ENCODE measurements at regions not wholly inside any gene's neighbourhood (a gene's known extent, or its start where the extent isn't known, plus 50 kb on each side); places are given as distances from the start of the nearest gene placed in this dataset.
A peak's percentile ranks its signal among the peaks of the same experiment; 100 is the strongest.
"Not testable (repeated sequence)": the region's sequence is repeated elsewhere in the genome, so short reads cannot be mapped to it uniquely, and the experiment has no call there.

- peak; percentile 64 for ATAC-seq
Measured at GRCh38 chr7:113710310-113711096, 208.3 kb downstream of the PPP1R3A start.

- ATAC-seq = no peak
Measured at GRCh38 chr7:113705439-113705838, 213.4 kb downstream of the PPP1R3A start.

GRCh38 chr7:113698556-113699220 lies 220.1 kb downstream of the PPP1R3A start:
- no peak for ATAC-seq

DNA sequence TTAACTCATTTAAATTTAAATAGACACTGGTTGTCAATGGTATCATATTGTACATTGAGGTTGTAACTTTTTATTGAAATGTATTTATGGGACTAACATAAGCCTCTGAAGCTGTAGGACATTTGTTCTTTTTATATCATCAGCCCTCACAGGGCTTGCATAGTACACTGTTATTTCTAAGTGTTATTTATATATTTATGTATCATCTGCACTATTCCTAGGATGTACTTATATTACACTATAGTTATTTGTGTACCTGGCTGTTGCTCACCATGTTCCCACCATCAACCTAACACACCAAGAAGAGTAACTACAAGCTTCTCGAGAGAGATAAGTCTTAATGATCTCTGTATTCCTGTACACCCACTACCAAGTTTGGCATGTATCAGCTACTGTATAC lies 224.7 kb downstream of the PPP1R3A start:
- no peak for ATAC-seq

DNA sequence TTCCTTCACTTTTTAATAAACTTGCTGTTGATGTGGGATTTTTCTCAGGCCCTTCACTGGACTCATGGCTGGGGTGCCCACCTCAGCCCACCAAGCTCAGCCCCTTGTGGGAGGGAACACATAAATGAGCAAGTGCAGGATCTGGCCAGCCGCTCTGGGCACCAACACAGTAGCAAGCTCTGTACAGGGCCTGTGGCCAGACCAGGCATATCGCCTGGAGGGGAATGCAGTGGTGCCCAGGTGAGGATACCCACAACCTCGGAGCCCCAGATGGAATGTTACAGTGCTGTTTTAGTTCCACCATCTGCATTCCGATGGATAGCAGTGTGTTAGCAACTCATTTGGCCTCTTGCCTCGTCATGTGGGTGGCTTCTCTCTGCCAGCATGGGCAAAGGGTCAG lies 234.6 kb downstream of the PPP1R3A start:
- no peak for ATAC-seq

- no peak for ATAC-seq
Measured at GRCh38 chr7:113677811-113678210, 241.0 kb downstream of the PPP1R3A start.

GRCh38 chr7:113664867-113665266 lies 253.9 kb downstream of the PPP1R3A start:
- no peak for ATAC-seq

DNA sequence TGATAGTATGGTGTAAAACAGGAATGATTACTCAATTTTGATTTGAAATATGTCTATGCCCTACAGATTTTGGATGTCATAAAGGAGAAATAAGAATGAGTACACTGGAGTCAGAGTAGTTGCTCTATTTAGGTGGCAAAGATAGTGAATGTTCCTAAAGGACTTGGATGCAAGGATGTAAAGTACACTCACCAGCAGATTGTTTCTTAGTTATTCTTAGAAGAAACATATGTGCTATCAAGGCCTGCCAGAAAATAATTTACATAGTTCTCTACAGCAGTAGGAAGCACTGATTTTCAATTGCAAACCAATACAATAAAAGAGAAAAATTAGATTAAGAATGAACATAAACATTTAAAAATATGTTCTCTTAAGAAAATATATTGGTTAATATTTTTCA lies 259.4 kb downstream of the PPP1R3A start:
- ATAC-seq = no peak

GRCh38 chr7:113657603-113658002 lies 261.2 kb downstream of the PPP1R3A start:
- ATAC-seq = no peak

GRCh38 chr7:113652501-113652900 lies 266.3 kb downstream of the PPP1R3A start:
- peak; percentile 56 for ATAC-seq

GRCh38 chr7:113649556-113649955 lies 269.3 kb downstream of the PPP1R3A start:
- no peak for ATAC-seq

GRCh38 chr7:113639221-113639620 lies 279.6 kb downstream of the PPP1R3A start:
- no peak for ATAC-seq

DNA sequence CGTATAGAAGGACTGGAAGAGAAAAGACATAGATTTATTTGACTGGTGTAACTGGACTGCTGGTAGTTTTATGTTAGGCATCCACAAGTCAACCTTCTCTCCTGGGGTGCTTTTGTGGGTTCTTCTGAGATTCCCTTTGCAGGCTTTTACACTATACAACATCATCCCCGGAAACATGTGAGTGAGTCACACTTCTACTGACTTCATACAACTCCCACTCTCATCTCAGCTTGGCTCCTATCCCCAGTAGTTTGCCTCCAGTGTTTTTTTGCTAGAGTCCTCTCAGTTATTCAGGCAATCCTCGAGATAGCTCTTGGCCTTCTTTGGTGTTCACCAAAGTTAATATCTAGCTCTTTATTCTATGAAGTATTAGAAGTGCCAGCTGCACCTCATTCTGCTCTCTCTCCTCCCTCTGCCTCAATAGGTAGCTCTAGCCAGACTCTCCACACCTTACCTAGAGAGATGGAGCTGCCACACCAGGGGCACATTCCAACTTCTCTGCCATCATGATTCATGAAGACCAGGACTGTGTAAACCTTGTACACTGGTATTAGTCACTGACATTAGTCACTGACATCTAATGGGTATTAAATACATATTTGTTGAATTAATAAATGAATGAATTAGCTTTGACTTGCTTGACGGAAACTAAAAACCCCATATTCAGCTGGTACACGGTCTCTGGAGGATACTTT lies 281.9 kb downstream of the PPP1R3A start:
- ATAC-seq = peak; percentile 100

GRCh38 chr7:113635492-113635891 lies 283.3 kb downstream of the PPP1R3A start:
- no peak for ATAC-seq

DNA sequence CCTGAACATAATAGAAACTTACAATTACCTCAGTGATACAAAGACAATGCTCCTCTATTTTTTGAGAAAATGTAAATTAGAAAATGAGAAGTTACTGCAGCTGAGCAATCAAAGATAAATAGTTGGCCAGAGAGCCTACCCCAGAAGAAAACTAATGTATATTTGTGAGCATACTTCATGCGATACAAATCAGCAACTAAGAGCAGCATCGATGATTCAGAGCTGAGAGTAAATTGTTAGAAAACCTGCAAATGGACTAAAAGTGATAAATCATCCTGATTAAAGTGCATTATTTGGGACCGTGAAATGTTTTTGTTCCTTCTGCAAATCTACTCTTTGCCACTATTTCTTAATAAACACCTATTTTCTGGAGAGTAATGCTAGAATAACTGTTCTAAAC lies 285.7 kb downstream of the PPP1R3A start:
- ATAC-seq = no peak

- peak; percentile 33 for ATAC-seq
Measured at GRCh38 chr7:113628948-113629847, 289.6 kb downstream of the PPP1R3A start.

DNA sequence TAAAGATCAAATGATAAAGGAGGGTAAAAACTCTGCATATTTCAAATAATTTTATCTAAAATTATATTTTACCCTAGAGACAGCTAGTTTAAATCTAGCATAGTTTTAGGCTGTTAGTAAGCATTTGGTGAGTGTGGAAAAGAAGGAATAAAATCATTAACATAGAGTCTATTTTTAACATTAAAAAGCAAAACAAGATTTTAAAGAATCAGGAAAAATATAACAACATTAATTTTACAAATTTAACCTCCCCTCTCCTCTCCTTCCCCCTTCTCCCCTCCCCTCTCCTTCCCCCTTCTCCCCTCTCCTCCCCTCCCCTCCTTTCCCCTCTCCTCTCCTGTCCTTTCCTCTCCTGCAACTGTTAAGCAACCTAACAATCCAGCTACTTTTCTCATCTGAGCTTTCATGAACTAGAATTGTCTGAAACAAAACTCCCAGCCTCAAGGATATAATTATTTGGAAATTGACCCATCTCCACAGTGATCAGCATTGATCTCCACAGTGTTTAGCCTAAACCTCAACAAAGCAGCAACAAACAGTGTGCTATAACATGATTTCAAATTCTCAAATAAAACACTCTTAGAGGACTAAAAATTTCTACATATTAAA lies 293.2 kb downstream of the PPP1R3A start:
- ATAC-seq = no peak

- ATAC-seq = no peak
Measured at GRCh38 chr7:113622796-113623195, 296.0 kb downstream of the PPP1R3A start.

GRCh38 chr7:113610572-113610971 lies 308.2 kb downstream of the PPP1R3A start:
- no peak for ATAC-seq

GRCh38 chr7:113608782-113609181 lies 310.0 kb downstream of the PPP1R3A start:
- no peak for ATAC-seq

- no peak for ATAC-seq
Measured at GRCh38 chr7:113606325-113606724, 312.5 kb downstream of the PPP1R3A start.

DNA sequence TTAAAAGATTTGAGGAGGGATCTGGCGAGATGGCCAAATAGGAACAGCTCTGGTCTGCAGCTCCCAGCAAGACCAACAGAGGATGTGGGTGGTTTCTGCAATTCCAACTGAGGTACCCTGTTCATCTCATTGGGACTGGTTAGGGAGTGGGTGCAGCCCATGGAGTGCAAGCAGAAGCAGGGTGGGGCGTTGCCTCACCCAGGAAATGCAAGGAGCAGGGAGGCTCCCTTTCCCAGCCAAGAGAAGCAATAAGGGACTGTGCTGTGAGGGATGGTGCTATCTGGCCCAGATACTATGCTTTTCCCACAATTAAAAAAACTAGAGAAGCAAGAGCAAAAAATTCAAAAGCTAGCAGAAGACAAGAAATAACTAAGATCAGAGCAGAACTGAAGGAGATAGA lies 318.4 kb downstream of the PPP1R3A start:
- ATAC-seq = not testable (repeated sequence)

All from esophagus mucosa (tissue), 1 donor.